ENCODE measurements at regions not wholly inside any gene's neighbourhood (a gene's known extent, or its start where the extent isn't known, plus 50 kb on each side); places are given as distances from the start of the nearest gene placed in this dataset.
A peak's percentile ranks its signal among the peaks of the same experiment; 100 is the strongest.

GRCh38 chr1:182279724-182280503 is 111.7 kb downstream of the GLUL start:
- WGBS, 2 donors, result 61 to 66% methylated on average over 9 of the region's 9 CpGs
- Histone ChIP-seq H3K9ac (ENCODE audit: insufficient read depth in 1 of 2, low read length in 2 of 2) (no peak overlapping the region), H3K9me3 (ENCODE audit: control insufficient read depth in 4 of 4, insufficient read depth in 3 of 4, low read length in 3 of 4) (no peaks in the 10 kb centered on the region), H3K4me1 (ENCODE audit: control insufficient read depth in 5 of 5, insufficient read depth in 5 of 5, low read length in 5 of 5) (peaks cover 0 to 6% (median 0%) of the 10 kb centered on the region in 5 donors), H3K36me3 (ENCODE audit: control insufficient read depth in 4 of 4, insufficient read depth in 4 of 4, low read length in 4 of 4) (no peaks in the 10 kb centered on the region), H3K27ac (ENCODE audit: low read depth in 1 of 2, low read length in 1 of 2) (no peak overlapping the region), H3K27me3 (ENCODE audit: control insufficient read depth in 3 of 3, insufficient read depth in 3 of 3, low read length in 2 of 3) (no peaks in the 10 kb centered on the region), H3K4me3 (no peak overlapping the region)
- TF ChIP-seq CTCF (IDR thresholded peaks at IDR 0.05; ENCODE audit: control extremely low read depth, extremely low read depth), result no peak
- ATAC-seq (ENCODE audit: insufficient read depth, low FRiP score) (no peak), DNase-seq (peak; percentile 65 to 79 (median 71))

DNA sequence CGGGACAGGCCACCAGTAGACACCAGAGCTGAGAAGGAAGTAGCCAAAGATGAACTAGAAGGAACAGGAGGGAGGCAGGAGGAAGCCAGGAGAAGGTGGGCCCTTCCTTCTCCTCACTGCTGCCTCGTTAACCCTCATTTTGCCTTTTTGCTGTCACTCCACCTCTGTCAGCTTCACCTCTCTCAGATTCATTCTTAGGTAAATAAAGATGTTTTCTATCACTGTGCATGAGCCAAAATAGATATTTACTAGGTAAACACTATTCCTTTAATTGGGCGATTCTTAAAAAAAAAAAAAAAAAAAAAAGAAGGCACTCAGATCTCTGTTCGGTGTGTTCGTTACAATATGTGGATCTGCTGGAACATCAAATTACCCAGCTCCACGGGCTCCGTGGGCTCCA is 112.3 kb downstream of the GLUL start:
- DNase-seq (no peak), ATAC-seq (ENCODE audit: insufficient read depth, low FRiP score) (no peak)
- 59 to 63% methylated on average over 7 of the region's 7 CpGs for WGBS, 2 donors
- Histone ChIP-seq H3K9ac (ENCODE audit: insufficient read depth in 1 of 2, low read length in 2 of 2) (no peak overlapping the region), H3K27ac (ENCODE audit: low read depth in 1 of 2, low read length in 1 of 2) (no peak overlapping the region), H3K27me3 (ENCODE audit: control insufficient read depth in 3 of 3, insufficient read depth in 3 of 3, low read length in 2 of 3) (no peaks in the 10 kb centered on the region), H3K4me1 (ENCODE audit: control insufficient read depth in 5 of 5, insufficient read depth in 5 of 5, low read length in 5 of 5) (peaks cover 0 to 6% (median 0%) of the 10 kb centered on the region in 5 donors), H3K9me3 (ENCODE audit: control insufficient read depth in 4 of 4, insufficient read depth in 3 of 4, low read length in 3 of 4) (no peaks in the 10 kb centered on the region), H3K36me3 (ENCODE audit: control insufficient read depth in 4 of 4, insufficient read depth in 4 of 4, low read length in 4 of 4) (no peaks in the 10 kb centered on the region), H3K4me3 (no peak overlapping the region)
- TF ChIP-seq CTCF (IDR thresholded peaks at IDR 0.05; ENCODE audit: control extremely low read depth, extremely low read depth), result no peak

DNA sequence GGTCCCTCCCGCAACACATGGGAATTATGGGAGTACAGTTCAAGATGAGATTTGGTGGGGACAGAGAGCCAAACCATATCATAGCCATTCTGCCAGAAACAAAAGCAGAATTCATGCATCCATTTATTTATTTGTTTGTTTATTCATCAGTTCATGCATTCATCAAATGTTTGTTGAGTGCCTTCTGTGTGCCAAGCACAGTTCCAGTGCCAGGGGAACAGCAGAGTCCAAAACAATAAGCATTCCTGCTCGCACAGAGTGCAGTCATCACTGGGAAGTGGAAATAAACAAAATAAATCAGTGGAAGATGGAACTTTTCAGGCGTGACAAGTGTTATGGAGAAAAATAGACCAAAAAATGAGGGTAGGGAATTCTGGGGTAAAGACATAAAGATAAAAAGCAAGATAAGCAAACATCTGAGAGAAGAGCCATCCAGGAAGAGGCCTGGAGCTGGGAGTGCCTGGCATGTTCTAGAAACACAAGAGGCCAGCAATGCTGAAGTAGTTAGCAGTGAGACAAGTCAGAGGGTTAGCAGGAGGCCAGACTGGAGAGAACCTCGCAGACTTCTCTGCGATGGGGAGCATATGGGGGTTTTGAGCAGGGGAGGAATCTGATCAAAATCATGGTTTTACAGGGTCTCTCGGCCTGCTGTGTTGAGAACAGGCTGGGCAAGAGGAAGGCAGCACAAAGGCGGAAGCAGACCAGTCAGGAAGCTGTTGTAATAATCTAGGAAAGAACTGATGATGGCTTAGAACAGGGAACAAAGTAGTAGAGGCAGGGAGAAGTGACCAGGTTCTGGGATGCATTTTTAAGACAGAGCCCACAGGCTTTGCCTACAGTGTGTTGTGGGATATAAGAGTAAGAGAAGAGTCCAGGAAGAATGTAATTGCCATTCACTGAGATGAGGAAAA is 113.2 kb downstream of the GLUL start:
- no peak overlapping the region for H3K27ac ChIP-seq (ENCODE audit: low read depth in 1 of 2, low read length in 1 of 2)
- no peak for TF ChIP-seq CTCF (IDR thresholded peaks at IDR 0.05; ENCODE audit: control extremely low read depth, extremely low read depth)
- peaks cover 0 to 6% (median 0%) of the 10 kb centered on the region in 5 donors for H3K4me1 ChIP-seq (ENCODE audit: control insufficient read depth in 5 of 5, insufficient read depth in 5 of 5, low read length in 5 of 5)
- DNase-seq, result no peak
- no peaks in the 10 kb centered on the region for H3K27me3 ChIP-seq (ENCODE audit: control insufficient read depth in 3 of 3, insufficient read depth in 3 of 3, low read length in 2 of 3)
- no peak overlapping the region for H3K4me3 ChIP-seq
- ATAC-seq (ENCODE audit: insufficient read depth, low FRiP score), result no peak
- 72 to 74% methylated on average over 7 of the region's 7 CpGs for WGBS, 2 donors
- H3K36me3 ChIP-seq (ENCODE audit: control insufficient read depth in 4 of 4, insufficient read depth in 4 of 4, low read length in 4 of 4), result no peaks in the 10 kb centered on the region
- no peaks in the 10 kb centered on the region for H3K9me3 ChIP-seq (ENCODE audit: control insufficient read depth in 4 of 4, insufficient read depth in 3 of 4, low read length in 3 of 4)
- no peak overlapping the region for H3K9ac ChIP-seq (ENCODE audit: insufficient read depth in 1 of 2, low read length in 2 of 2)

Measured in lung (tissue), 11 donors.